ENCODE measurements at regions not wholly inside any gene's neighbourhood (a gene's known extent, or its start where the extent isn't known, plus 50 kb on each side); places are given as distances from the start of the nearest gene placed in this dataset.

GRCh38 chr7:118759921-118760320 is 535.4 kb downstream of the ANKRD7 start:
- Histone ChIP-seq H3K27ac (no peak overlapping the region), H3K4me3 (no peak overlapping the region), H3K9me3 (no peaks in the 10 kb centered on the region), H3K4me1 (no peaks in the 10 kb centered on the region), H3K4me2 (no peak overlapping the region)
- ChIA-PET POLR2A (no interaction called here), CTCF (no interaction called here)
- ATAC-seq (no peak), FAIRE-seq (no peak), DNase-seq (ENCODE audit: low read depth in 1 of 2, low spot score in 1 of 2) (no peak)
- no peak for TF ChIP-seq ZFP36 (IDR thresholded peaks at IDR 0.05; ENCODE audit: borderline replicate concordance, partially characterized antibody)
- no peak for TF ChIP-seq RNF2 (IDR thresholded peaks at IDR 0.05; ENCODE audit: borderline replicate concordance, low read depth)
- no peak for TF ChIP-seq FOSB (CRISPR knock-in tag; IDR thresholded peaks at IDR 0.05)

GRCh38 chr7:118762451-118762850 is 537.9 kb downstream of the ANKRD7 start:
- 0% methylated on average over 2 of the region's 2 CpGs for WGBS (ENCODE audit: missing lambda C conversion rate)
- no peak for ATAC-seq
- FAIRE-seq: no peak

GRCh38 chr7:118764221-118764620 is 539.7 kb downstream of the ANKRD7 start:
- ATAC-seq (no peak), FAIRE-seq (no peak), DNase-seq (ENCODE audit: low read depth in 1 of 2, low spot score in 1 of 2) (no peak)
- H3K4me1 ChIP-seq: no peaks in the 10 kb centered on the region
- ChIA-PET CTCF (no interaction called here), POLR2A (no interaction called here)
- no peak overlapping the region for H3K4me2 ChIP-seq
- no peak overlapping the region for H3K27ac ChIP-seq
- WGBS (ENCODE audit: missing lambda C conversion rate): 18% methylated on average over 4 of the region's 4 CpGs
- H3K4me3 ChIP-seq: no peak overlapping the region
- no peaks in the 10 kb centered on the region for H3K9me3 ChIP-seq
- TF ChIP-seq CEBPB (IDR thresholded peaks at IDR 0.05) (no peak), POLR2A (IDR thresholded peaks at IDR 0.05; ENCODE audit: low read length) (no peak), POLR2AphosphoS2 (conservative IDR thresholded peaks at IDR 0.05; ENCODE audit: low read length) (no peak), HEYL (CRISPR knock-in tag; IDR thresholded peaks at IDR 0.05) (no peak), KDM1A (IDR thresholded peaks at IDR 0.05; ENCODE audit: low read depth) (no peak), EHF (CRISPR knock-in tag; IDR thresholded peaks at IDR 0.05) (no peak), KDM5A (IDR thresholded peaks at IDR 0.05) (no peak), NFE2L2 (conservative IDR thresholded peaks at IDR 0.05; ENCODE audit: low read length) (no peak), RFX5 (IDR thresholded peaks at IDR 0.05) (no peak), HOXB13 (CRISPR knock-in tag; IDR thresholded peaks at IDR 0.05; ENCODE audit: low read depth) (no peak), BHLHE40 (IDR thresholded peaks at IDR 0.05; ENCODE audit: low read depth, low read length) (no peak), SMC3 (IDR thresholded peaks at IDR 0.05) (no peak), TP53 (CRISPR knock-in tag; IDR thresholded peaks at IDR 0.05) (no peak), ZSCAN20 (CRISPR knock-in tag; IDR thresholded peaks at IDR 0.05) (no peak), PHF8 (IDR thresholded peaks at IDR 0.05; ENCODE audit: borderline replicate concordance, low read depth) (no peak)

More at GRCh38 chr7:118762451-118762850, 537.9 kb downstream of the ANKRD7 start:
- no peak overlapping the region for H3K4me2 ChIP-seq
- TF ChIP-seq REST (IDR thresholded peaks at IDR 0.05) (no peak), ZNF302 (CRISPR knock-in tag; IDR thresholded peaks at IDR 0.05) (no peak), NFE2L2 (conservative IDR thresholded peaks at IDR 0.05; ENCODE audit: low read length) (no peak), KDM5A (IDR thresholded peaks at IDR 0.05) (no peak), JUNB (IDR thresholded peaks at IDR 0.05) (no peak), CEBPB (IDR thresholded peaks at IDR 0.05) (no peak), TFCP2L1 (CRISPR knock-in tag; IDR thresholded peaks at IDR 0.05) (no peak), HEYL (CRISPR knock-in tag; IDR thresholded peaks at IDR 0.05) (no peak), CBX8 (IDR thresholded peaks at IDR 0.05) (no peak), JUN (IDR thresholded peaks at IDR 0.05) (no peak), HDAC2 (IDR thresholded peaks at IDR 0.05) (no peak)
- TF ChIP-seq, protein P1, sequence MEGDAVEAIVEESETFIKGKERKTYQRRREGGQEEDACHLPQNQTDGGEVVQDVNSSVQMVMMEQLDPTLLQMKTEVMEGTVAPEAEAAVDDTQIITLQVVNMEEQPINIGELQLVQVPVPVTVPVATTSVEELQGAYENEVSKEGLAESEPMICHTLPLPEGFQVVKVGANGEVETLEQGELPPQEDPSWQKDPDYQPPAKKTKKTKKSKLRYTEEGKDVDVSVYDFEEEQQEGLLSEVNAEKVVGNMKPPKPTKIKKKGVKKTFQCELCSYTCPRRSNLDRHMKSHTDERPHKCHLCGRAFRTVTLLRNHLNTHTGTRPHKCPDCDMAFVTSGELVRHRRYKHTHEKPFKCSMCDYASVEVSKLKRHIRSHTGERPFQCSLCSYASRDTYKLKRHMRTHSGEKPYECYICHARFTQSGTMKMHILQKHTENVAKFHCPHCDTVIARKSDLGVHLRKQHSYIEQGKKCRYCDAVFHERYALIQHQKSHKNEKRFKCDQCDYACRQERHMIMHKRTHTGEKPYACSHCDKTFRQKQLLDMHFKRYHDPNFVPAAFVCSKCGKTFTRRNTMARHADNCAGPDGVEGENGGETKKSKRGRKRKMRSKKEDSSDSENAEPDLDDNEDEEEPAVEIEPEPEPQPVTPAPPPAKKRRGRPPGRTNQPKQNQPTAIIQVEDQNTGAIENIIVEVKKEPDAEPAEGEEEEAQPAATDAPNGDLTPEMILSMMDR (IDR thresholded peaks at IDR 0.05): no peak
- TF ChIP-seq, protein P2, sequence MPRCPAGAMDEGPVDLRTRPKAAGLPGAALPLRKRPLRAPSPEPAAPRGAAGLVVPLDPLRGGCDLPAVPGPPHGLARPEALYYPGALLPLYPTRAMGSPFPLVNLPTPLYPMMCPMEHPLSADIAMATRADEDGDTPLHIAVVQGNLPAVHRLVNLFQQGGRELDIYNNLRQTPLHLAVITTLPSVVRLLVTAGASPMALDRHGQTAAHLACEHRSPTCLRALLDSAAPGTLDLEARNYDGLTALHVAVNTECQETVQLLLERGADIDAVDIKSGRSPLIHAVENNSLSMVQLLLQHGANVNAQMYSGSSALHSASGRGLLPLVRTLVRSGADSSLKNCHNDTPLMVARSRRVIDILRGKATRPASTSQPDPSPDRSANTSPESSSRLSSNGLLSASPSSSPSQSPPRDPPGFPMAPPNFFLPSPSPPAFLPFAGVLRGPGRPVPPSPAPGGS (IDR thresholded peaks at IDR 0.05): no peak
- H3K4me3 ChIP-seq: no peak overlapping the region
- H3K4me1 ChIP-seq: no peaks in the 10 kb centered on the region
- H3K9me3 ChIP-seq: no peaks in the 10 kb centered on the region
- ChIA-PET POLR2A (no interaction called here), CTCF (no interaction called here)
- no peak for DNase-seq (ENCODE audit: low read depth in 1 of 2, low spot score in 1 of 2)
- no peak overlapping the region for H3K27ac ChIP-seq
